ENCODE measurements at regions not wholly inside any gene's neighbourhood (a gene's known extent, or its start where the extent isn't known, plus 50 kb on each side); places are given as distances from the start of the nearest gene placed in this dataset.

DNA sequence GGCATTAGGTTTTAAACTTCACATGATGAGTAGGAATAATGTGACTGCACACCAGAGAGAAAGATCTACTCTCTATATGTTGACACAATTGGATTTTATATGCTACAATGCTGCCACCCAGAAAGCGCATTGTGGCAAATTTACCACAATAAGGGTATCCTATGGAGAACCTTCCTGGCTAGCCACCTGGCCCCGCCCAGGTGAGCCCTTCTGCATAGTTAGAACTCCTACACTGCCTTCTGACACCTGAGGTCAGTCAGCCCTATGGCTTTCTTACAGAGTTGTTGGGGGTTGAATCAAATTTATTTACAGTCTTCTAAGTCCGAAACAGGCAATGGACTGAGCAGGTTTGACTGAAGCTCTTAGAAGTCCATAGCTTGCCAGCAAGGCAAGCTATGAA lies 153.8 kb upstream of the S100G start:
- no TSS peak for BruUV-seq (replicated peaks)
- H3K27ac ChIP-seq (ENCODE audit: low read length): no peak overlapping the region
- intact Hi-C loops (cut with micrococcal nuclease; ENCODE audit: unreplicated experiment) (no loop called here), in situ Hi-C loops (cut with HindIII; ENCODE audit: low pct_unique_long_range_greater_than_20kb, low sequenced_read_pairs) (no loop called here)
- TF ChIP-seq CTCF (IDR thresholded peaks at IDR 0.05): no peak
- TF ChIP-seq TCF7L2 (IDR thresholded peaks at IDR 0.05; ENCODE audit: low read depth, low read length): no peak
- TF ChIP-seq POLR2AphosphoS5 (IDR thresholded peaks at IDR 0.05; ENCODE audit: low read depth, low read length): no peak
- TF ChIP-seq, protein P1, sequence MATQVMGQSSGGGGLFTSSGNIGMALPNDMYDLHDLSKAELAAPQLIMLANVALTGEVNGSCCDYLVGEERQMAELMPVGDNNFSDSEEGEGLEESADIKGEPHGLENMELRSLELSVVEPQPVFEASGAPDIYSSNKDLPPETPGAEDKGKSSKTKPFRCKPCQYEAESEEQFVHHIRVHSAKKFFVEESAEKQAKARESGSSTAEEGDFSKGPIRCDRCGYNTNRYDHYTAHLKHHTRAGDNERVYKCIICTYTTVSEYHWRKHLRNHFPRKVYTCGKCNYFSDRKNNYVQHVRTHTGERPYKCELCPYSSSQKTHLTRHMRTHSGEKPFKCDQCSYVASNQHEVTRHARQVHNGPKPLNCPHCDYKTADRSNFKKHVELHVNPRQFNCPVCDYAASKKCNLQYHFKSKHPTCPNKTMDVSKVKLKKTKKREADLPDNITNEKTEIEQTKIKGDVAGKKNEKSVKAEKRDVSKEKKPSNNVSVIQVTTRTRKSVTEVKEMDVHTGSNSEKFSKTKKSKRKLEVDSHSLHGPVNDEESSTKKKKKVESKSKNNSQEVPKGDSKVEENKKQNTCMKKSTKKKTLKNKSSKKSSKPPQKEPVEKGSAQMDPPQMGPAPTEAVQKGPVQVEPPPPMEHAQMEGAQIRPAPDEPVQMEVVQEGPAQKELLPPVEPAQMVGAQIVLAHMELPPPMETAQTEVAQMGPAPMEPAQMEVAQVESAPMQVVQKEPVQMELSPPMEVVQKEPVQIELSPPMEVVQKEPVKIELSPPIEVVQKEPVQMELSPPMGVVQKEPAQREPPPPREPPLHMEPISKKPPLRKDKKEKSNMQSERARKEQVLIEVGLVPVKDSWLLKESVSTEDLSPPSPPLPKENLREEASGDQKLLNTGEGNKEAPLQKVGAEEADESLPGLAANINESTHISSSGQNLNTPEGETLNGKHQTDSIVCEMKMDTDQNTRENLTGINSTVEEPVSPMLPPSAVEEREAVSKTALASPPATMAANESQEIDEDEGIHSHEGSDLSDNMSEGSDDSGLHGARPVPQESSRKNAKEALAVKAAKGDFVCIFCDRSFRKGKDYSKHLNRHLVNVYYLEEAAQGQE (IDR thresholded peaks at IDR 0.05; ENCODE audit: insufficient read depth in 1 of 2, low read depth in 2 of 2, low read length in 1 of 2): no peak
- TF ChIP-seq SIN3A (IDR thresholded peaks at IDR 0.05; ENCODE audit: borderline replicate concordance, insufficient read depth, low read depth, low read length): no peak
- H3K36me3 ChIP-seq (ENCODE audit: control insufficient read depth, insufficient read depth, low read length): no peaks in the 10 kb centered on the region
- H3K27me3 ChIP-seq (ENCODE audit: control insufficient read depth, insufficient read depth, low read length): no peaks in the 10 kb centered on the region
- H3K4me3 ChIP-seq (ENCODE audit: low read depth in 2 of 2, low read length in 2 of 2): no peak overlapping the region
- CTCF ChIA-PET: no interaction called here
- no peaks in the 10 kb centered on the region for H3K9me3 ChIP-seq (ENCODE audit: control insufficient read depth, insufficient read depth, low read depth, low read length)
- no peak for DNase-seq (ENCODE audit: low read depth, low spot score)
- no peaks in the 10 kb centered on the region for H3K4me1 ChIP-seq (ENCODE audit: control insufficient read depth, insufficient read depth, low read length)
- ATAC-seq: no peak
- POLR2A ChIA-PET: no interaction called here

GRCh38 chrX:16511796-16512776 lies 137.9 kb upstream of the S100G start:
- ATAC-seq: no peak
- no peak for DNase-seq (ENCODE audit: low read depth, low spot score)

More at GRCh38 chrX:16511796-16512776, 137.9 kb upstream of the S100G start:
- ChIA-PET CTCF (no interaction called here), POLR2A (no interaction called here)
- no peak for TF ChIP-seq POLR2AphosphoS5 (IDR thresholded peaks at IDR 0.05; ENCODE audit: low read depth, low read length)
- TF ChIP-seq SIN3A (IDR thresholded peaks at IDR 0.05; ENCODE audit: borderline replicate concordance, insufficient read depth, low read depth, low read length): no peak
- no peak for TF ChIP-seq CTCF (IDR thresholded peaks at IDR 0.05)
- TF ChIP-seq, protein P1 (IDR thresholded peaks at IDR 0.05; ENCODE audit: insufficient read depth in 1 of 2, low read depth in 2 of 2, low read length in 1 of 2): no peak
- TF ChIP-seq TCF7L2 (IDR thresholded peaks at IDR 0.05; ENCODE audit: low read depth, low read length): no peak
- no TSS peak for BruUV-seq (replicated peaks)
- Histone ChIP-seq H3K27me3 (ENCODE audit: control insufficient read depth, insufficient read depth, low read length) (no peaks in the 10 kb centered on the region), H3K9me3 (ENCODE audit: control insufficient read depth, insufficient read depth, low read depth, low read length) (no peaks in the 10 kb centered on the region), H3K4me3 (ENCODE audit: low read depth in 2 of 2, low read length in 2 of 2) (no peak overlapping the region), H3K27ac (ENCODE audit: low read length) (no peak overlapping the region), H3K4me1 (ENCODE audit: control insufficient read depth, insufficient read depth, low read length) (no peaks in the 10 kb centered on the region), H3K36me3 (ENCODE audit: control insufficient read depth, insufficient read depth, low read length) (no peaks in the 10 kb centered on the region)
- in situ Hi-C loops (cut with HindIII; ENCODE audit: low pct_unique_long_range_greater_than_20kb, low sequenced_read_pairs) (no loop called here), intact Hi-C loops (cut with micrococcal nuclease; ENCODE audit: unreplicated experiment) (no loop called here)
